ENCODE measurements at regions not wholly inside any gene's neighbourhood (a gene's known extent, or its start where the extent isn't known, plus 50 kb on each side); places are given as distances from the start of the nearest gene placed in this dataset.

GRCh38 chr11:69411257-69411924 is 70.1 kb upstream of the LINC01488 start:
- H2AFZ ChIP-seq (replicated peaks) = no peak overlapping the region
- H3K79me2 ChIP-seq (ENCODE audit: low read depth) = no peaks in the 10 kb centered on the region
- no peak for TF ChIP-seq CTCF (IDR thresholded peaks at IDR 0.05)
- TF ChIP-seq EZH2 (IDR thresholded peaks at IDR 0.05) = no peak
- no peak for TF ChIP-seq EZH2phosphoT487 (IDR thresholded peaks at IDR 0.05)
- H3K9me3 ChIP-seq (ENCODE audit: low read depth) = no peaks in the 10 kb centered on the region
- no peak overlapping the region for H3K27ac ChIP-seq
- Mint-ChIP-seq H3K4me1 (no peaks in the 10 kb centered on the region), H3K27ac (no peak overlapping the region), H3K27me3 (ENCODE audit: insufficient read depth, low read depth) (peaks cover 8% of the 10 kb centered on the region), H3K9me3 (no peaks in the 10 kb centered on the region), H3K36me3 (no peaks in the 10 kb centered on the region), H3K4me3 (no peak overlapping the region)
- no peak for DNase-seq (ENCODE audit: low spot score)
- H3K27me3 ChIP-seq = no peaks in the 10 kb centered on the region
- H3K4me2 ChIP-seq = no peak overlapping the region
- H3K9ac ChIP-seq = no peak overlapping the region
- H3K36me3 ChIP-seq = no peaks in the 10 kb centered on the region
- no peaks in the 10 kb centered on the region for H3F3A ChIP-seq (ENCODE audit: low read depth)
- H3K4me1 ChIP-seq = no peaks in the 10 kb centered on the region
- H3K4me3 ChIP-seq = no peak overlapping the region
- no peaks in the 10 kb centered on the region for H4K20me1 ChIP-seq (ENCODE audit: low read depth)

- H2AFZ ChIP-seq (replicated peaks) = no peak overlapping the region
- no peak overlapping the region for H3K4me3 Mint-ChIP-seq
- peak overlapping the region; percentile 46 for H3K27ac Mint-ChIP-seq
- H3K4me1 Mint-ChIP-seq = peaks cover 7% of the 10 kb centered on the region
- H3K36me3 Mint-ChIP-seq = no peaks in the 10 kb centered on the region
- no peaks in the 10 kb centered on the region for H3K9me3 ChIP-seq (ENCODE audit: low read depth)
- no peaks in the 10 kb centered on the region for H3K9me3 Mint-ChIP-seq
- no peak for DNase-seq (ENCODE audit: low spot score)
- H3K4me1 ChIP-seq = peaks cover 6% of the 10 kb centered on the region
- no peaks in the 10 kb centered on the region for H3F3A ChIP-seq (ENCODE audit: low read depth)
- H3K36me3 ChIP-seq = no peaks in the 10 kb centered on the region
- H3K27me3 Mint-ChIP-seq (ENCODE audit: insufficient read depth, low read depth) = peaks cover 6% of the 10 kb centered on the region
- H3K9ac ChIP-seq = no peak overlapping the region
- no peaks in the 10 kb centered on the region for H3K79me2 ChIP-seq (ENCODE audit: low read depth)
- no peak overlapping the region for H3K4me2 ChIP-seq
- H4K20me1 ChIP-seq (ENCODE audit: low read depth) = no peaks in the 10 kb centered on the region
- H3K27ac ChIP-seq = no peak overlapping the region
- no peak for TF ChIP-seq CTCF (IDR thresholded peaks at IDR 0.05)
- no peak for TF ChIP-seq EZH2 (IDR thresholded peaks at IDR 0.05)
- no peak for TF ChIP-seq EZH2phosphoT487 (IDR thresholded peaks at IDR 0.05)
- no peaks in the 10 kb centered on the region for H3K27me3 ChIP-seq
- H3K4me3 ChIP-seq = no peak overlapping the region
Observed at GRCh38 chr11:69413015-69413801, 68.3 kb upstream of the LINC01488 start.

- Mint-ChIP-seq H3K9me3 (no peaks in the 10 kb centered on the region), H3K4me1 (peaks cover 7% of the 10 kb centered on the region), H3K4me3 (no peak overlapping the region), H3K27me3 (ENCODE audit: insufficient read depth, low read depth) (peaks cover 6% of the 10 kb centered on the region), H3K36me3 (no peaks in the 10 kb centered on the region), H3K27ac (no peak overlapping the region)
- peaks cover 6% of the 10 kb centered on the region for H3K4me1 ChIP-seq
- DNase-seq (ENCODE audit: low spot score) = no peak
- H3K4me2 ChIP-seq = no peak overlapping the region
- H2AFZ ChIP-seq (replicated peaks) = no peak overlapping the region
- no peaks in the 10 kb centered on the region for H3K79me2 ChIP-seq (ENCODE audit: low read depth)
- H3K27ac ChIP-seq = no peak overlapping the region
- H3K4me3 ChIP-seq = no peak overlapping the region
- no peak overlapping the region for H3K9ac ChIP-seq
- no peaks in the 10 kb centered on the region for H3K9me3 ChIP-seq (ENCODE audit: low read depth)
- TF ChIP-seq EZH2phosphoT487 (IDR thresholded peaks at IDR 0.05) (no peak), CTCF (IDR thresholded peaks at IDR 0.05) (no peak), EZH2 (IDR thresholded peaks at IDR 0.05) (no peak)
- no peaks in the 10 kb centered on the region for H3K27me3 ChIP-seq
- no peaks in the 10 kb centered on the region for H4K20me1 ChIP-seq (ENCODE audit: low read depth)
- no peaks in the 10 kb centered on the region for H3K36me3 ChIP-seq
- no peaks in the 10 kb centered on the region for H3F3A ChIP-seq (ENCODE audit: low read depth)
Observed at GRCh38 chr11:69413993-69414392, 67.5 kb upstream of the LINC01488 start.
